Retinal pigment epithelial cell (primary cell): ENCODE measurements at regions not wholly inside any gene's neighbourhood (a gene's known extent, or its start where the extent isn't known, plus 50 kb on each side); places are given as distances from the start of the nearest gene placed in this dataset.
A peak's percentile ranks its signal among the peaks of the same experiment; 100 is the strongest.

Experiments used
- DNase-seq: peaks from one replicate; pipeline ENCODE4 v3.0.0-alpha.2; 2010; ENCODE audit warnings: low read depth
- H3K4me3 ChIP-seq: 2 replicates; pipeline ENCODE4 v1.5.1; 2011; ENCODE audit warnings: mild to moderate bottlenecking, low read length, control low read depth, moderate library complexity
- CTCF ChIP-seq: conservative IDR thresholded peaks from 2 replicates; pipeline ENCODE4 v1.5.1; 2011; ENCODE audit warnings: low read depth, low read length, control low read depth, inconsistent platforms

DNA sequence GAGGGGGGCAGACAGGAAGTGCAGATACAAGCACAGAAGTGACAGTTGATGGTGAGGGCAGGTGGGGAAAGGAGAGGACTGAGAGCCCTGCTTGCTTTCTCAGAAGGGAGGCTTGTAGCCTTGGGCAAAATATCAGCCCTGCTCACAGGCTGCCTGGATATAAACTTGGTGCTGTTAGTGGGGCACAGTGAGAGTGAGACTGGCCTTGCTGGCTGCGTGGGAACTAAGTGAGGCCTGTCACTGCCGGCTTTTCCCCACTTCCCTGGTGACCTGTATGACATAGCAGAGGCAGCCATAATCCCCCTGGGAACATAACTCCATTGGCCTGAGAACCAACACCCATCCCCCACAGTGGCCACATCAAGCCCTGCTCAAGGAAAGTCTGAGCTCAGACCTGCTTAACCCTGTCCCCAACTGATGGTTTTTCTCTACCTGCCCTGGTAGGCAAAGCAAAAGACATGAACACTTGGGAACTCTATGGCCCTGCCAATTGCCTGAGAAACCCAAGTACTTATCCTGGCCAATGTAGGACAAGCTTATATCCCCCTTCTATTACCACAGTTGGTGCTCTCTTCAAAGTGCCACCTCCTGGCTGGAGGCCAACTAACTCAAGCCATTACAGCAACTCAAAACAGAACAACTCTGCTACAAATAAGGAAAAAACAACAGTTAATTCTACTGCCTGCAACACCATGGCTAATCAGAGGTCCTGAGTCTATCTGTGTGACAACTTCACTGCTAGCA, 472.7 kb downstream of the PLPP3 start:
- peak; percentile 46 for DNase-seq
- no peak for TF ChIP-seq CTCF
- no peak overlapping the region for H3K4me3 ChIP-seq

DNA sequence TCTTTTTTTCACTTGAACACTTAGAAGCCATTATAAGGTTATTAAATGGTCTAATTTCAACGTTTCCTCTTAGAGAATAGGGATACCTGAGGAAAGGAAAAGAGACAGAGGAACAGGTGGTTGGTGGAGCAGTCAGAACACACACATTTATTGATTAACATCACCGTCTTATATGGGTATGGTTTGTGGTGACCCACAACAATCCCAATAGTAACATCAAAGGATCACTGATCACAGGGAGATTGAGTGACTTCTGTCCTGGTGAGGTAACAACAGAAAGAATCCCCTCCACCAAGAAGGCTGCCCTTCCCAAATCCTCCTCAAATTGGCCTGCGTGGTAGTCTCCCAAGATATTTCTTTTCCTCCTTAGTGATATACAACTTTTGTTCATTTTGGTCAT, 474.0 kb downstream of the PLPP3 start:
- no peak for DNase-seq

GRCh38 chr1:56099766-56100265, 479.5 kb downstream of the PLPP3 start:
- no peak for TF ChIP-seq CTCF
- DNase-seq: no peak

More for the DNA sequence above, 474.0 kb downstream of the PLPP3 start:
- H3K4me3 ChIP-seq: no peak overlapping the region
- TF ChIP-seq CTCF: no peak

GRCh38 chr1:56098946-56099345, 480.4 kb downstream of the PLPP3 start:
- DNase-seq: no peak

More at GRCh38 chr1:56099766-56100265, 479.5 kb downstream of the PLPP3 start:
- no peak overlapping the region for H3K4me3 ChIP-seq

GRCh38 chr1:56097713-56098112, 481.6 kb downstream of the PLPP3 start:
- no peak overlapping the region for H3K4me3 ChIP-seq
- TF ChIP-seq CTCF: no peak
- no peak for DNase-seq

More at GRCh38 chr1:56098946-56099345, 480.4 kb downstream of the PLPP3 start:
- H3K4me3 ChIP-seq: no peak overlapping the region
- TF ChIP-seq CTCF: no peak

DNA sequence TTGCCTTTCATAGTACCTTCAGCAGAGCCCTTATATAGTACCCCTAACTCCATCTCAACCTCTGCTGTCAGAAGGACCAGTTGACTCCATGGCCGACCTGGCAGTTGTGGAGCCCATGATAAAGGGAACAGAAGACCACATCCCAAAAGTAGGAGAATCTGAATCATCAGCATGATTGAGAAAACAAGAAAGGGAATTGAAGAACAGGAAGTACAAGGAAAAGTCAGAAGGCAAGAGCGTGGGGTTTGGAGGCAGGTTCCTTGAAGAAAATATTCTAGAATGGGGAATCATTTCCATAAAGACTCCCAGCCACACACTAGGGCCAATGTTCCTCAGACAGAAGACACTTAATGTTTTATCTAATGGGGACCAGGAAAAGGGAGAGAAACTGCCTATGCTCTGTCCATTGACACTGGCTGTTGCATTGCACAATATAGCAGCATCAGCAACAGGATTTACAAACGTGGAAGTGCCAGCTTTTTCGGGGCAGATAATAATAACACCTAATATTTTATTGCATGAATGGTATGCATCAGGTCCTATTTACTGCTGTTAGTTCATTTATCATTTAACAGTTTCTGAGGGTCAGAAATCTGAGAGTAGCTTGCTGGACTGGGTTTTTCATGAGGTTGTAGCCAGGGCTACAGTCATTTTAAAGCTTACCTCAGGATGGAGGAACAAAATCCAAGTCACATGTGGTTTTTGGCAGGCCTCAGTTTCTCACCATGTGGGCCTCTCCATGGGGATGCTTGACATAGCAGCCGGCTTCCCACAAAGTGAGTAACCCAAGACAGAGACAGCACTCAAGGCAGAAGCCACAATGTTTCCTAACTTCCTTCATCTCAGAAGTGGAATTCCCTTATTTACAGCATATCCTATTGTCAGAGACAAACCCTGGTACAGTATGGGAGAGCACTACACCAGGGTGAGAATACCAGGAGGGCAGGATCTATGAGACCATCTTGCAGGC, 483.4 kb downstream of the PLPP3 start:
- no peak overlapping the region for H3K4me3 ChIP-seq
- no peak for DNase-seq
- TF ChIP-seq CTCF: no peak
